HG03521 (cell line): ENCODE measurements at regions not wholly inside any gene's neighbourhood (a gene's known extent, or its start where the extent isn't known, plus 50 kb on each side); places are given as distances from the start of the nearest gene placed in this dataset.

Source experiments
- ATAC-seq: cut with Tn5 transposase; IDR thresholded peaks from one replicate; pipeline ENCODE4 v1.9.1; 2021; ENCODE audit warnings: mild to moderate bottlenecking, moderate library complexity; ENCODE audit not compliant: unreplicated experiment

DNA sequence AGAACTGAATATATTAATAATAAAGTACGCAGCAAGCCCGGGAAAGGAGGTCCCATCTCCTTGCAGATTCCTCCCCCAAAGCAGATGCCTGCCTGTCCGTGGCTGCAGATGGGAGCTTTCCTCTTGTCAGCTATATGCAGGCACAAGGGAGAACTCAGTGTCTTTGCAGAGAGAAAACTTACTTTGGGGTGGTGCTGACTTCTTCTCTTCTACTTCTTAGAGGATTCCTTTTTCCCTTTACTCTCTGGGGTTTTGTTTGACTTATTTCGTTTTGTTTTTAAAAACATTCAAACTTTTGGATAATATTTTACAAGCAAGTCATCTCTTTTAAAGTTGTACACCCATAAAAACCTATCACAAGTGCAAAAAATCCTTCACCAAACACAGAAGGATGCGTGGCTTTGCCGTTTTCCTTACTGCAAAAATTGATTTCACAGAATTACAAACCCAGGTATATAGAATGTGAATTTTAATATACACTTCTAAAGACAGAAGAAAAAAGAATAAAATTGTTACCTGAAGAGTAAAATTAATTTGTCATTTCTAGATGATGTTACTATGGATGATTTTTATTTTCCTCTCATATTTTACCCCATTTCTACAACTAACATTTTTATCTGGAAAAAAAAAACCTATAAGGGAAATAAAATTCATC is 65.3 kb upstream of the IGF1R start:
- ATAC-seq: no peak

DNA sequence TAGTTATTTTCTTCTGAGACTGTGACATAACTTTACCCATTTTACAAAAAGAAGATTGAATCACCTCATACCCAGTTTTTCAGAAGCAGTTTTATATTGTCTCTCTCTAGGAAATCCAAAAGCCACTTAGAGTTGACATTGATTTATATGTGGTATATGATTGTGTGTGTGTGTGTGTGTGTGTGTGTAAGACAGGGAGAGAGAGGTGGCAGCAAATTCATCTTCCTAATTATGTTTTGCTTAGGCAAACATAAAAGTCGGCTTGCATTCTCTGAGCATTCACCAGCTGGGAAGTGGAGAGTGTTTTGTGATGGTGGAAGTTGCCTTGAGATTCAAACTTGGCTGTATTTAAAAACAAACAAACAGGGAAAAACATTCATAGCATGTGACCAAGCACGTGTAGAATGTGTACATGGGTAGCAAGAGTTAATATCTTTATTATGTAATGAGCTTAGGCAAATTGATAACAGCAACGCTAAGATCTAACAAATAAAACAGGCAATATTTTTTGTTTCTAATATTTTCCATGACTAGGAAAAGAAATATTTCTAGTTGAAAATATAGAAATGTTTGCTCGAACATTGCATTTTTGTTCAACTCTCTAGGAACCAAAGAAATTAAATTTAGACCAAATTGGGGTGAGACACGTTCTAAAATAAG is 64.4 kb upstream of the IGF1R start:
- ATAC-seq: no peak

DNA sequence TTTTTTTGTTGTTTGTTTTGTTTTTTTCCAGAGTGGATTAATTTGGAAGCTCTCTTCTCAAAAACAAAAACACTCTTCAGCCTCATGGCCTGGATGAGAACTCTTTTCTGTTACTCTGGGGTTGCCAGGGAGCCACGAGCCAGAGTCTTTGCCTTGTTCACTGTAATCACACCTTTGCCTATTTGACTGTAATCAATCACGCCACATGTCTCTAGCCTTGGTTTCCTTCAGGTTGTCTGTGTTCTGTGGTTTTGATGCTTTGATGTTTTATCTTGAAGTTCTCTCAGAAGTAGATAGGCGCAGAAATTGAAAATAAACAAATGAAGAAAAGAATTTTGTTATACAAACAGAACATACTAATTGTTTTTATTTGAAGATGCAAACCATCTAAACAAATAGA is 62.3 kb upstream of the IGF1R start:
- ATAC-seq: no peak

DNA sequence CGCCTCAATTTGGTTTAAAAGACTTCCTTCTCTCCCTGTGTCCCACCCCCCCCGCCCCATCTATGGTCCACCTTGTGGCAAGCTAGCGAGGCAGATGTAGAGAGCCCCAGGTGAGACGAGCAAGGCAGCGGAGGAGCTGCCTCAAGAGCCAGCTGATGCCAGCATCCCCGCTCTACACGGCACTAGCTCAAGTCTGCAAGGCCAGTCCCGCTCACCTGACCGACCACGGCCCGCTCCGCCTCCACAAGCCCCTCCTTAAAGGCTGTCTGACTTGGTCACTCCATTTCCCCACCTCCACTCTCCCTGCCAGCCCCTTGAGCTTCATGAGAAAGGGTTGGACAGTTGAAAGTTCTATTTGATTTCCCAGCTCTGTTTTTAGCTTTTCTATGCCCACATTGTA is 56.2 kb upstream of the IGF1R start:
- no peak for ATAC-seq

DNA sequence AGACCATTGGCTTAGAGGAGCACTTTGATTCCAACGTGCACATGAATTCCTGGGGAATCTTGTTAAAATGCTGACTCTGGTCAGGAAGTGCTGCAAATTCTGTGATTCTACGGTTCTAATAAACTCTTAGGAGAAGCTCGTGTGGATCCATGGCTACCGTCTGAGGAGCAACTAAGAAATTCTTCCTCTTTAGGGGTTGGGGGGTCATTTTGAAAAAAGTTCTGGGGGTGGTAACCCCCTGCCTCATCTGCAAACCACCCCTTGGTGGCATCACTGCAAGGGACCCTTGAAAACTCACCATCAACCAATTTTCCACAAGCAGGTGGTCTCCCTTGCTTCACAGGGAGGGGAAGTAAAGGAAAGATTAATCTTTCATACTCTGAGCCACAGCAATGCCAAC is 52.2 kb upstream of the IGF1R start:
- ATAC-seq: no peak

DNA sequence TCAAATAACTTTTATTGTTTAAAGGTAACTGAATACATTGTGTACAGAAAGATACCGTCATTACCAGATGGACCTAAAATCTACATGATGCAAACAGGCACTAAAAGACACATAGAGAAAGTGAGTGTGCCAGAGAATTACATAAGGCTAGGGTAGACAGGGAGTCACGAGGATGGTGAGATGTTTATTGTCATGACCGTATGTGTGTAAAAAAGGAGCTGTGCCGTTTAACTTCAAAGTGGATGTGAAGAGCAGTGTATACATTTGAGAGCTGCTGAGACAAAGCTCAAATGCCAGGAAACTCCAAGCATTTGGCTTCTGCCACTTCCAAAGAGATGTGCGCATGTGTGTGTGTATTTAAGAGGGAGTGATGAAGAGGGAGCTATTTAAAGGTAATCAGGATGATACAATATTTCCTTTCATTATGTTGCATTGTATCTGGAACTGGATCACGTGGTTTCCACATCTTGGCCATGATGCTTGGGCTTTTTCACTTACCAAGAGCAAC is 51.4 kb upstream of the IGF1R start:
- ATAC-seq: no peak

DNA sequence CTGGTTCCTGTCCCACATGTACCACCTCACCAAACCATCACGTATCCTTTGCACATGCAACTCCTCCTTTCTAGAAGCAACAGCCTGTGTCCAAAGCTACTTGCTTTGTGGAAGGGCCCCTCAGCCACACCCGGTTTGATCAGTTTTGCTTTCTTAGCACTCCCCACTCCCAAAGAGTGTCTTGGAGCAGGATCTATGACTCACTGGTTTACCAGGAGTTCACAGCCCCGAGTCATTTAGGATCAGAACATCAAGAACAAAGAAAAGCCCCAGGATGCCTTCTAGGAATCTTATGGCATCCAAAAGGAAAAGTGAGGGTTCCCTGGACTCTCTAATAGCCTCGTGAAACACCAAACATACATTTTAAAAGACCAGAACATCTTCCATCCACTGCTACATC is 50.7 kb upstream of the IGF1R start:
- ATAC-seq: no peak
